T-cell (primary cell): ENCODE measurements at regions not wholly inside any gene's neighbourhood (a gene's known extent, or its start where the extent isn't known, plus 50 kb on each side); places are given as distances from the start of the nearest gene placed in this dataset.

Source experiments
- ATAC-seq, 4 experiments: fragments of 200-7000 bp in 3 of 4; fragments of 150-1000 bp in 1 of 4; cut with Tn5 transposase; replicated peaks in 1 of 4; 1 replicate in 3 of 4; 2 replicates in 1 of 4; pipeline ENCODE4 v1.10.0; 2021; ENCODE audit warnings: moderate library complexity in 3 of 4, mild to moderate bottlenecking in 2 of 4, moderate number of reproducible peaks in 1 of 4
- CTCF ChIA-PET, 2 donors: fragments of 300-600 bp; sonication (Branson Sonifier 250); formaldehyde crosslinking; loops; one replicate each; lab custom pipeline; 2022; ENCODE audit warnings: antibody characterized with exemption in 2 of 2; lab: Charles Lee
- POLR2A ChIA-PET, 2 donors: fragments of 300-600 bp; sonication (Branson Sonifier 250); formaldehyde crosslinking; loops; one replicate each; lab custom pipeline; 2022; ENCODE audit warnings: antibody characterized with exemption in 2 of 2; lab: Charles Lee
- DNase-seq, 35 experiments: peaks; one replicate each; pipeline versions ENCODE4 v3.0.0 to v3.0.0-alpha.2; 2013 to 2023
- H3K27ac ChIP-seq: one replicate; pipeline ENCODE4 v1.5.1; 2013; ENCODE audit warnings: low read length
- H3K27me3 ChIP-seq, 2 experiments: replicated peaks in 1 of 2; 1 replicate in 1 of 2; 2 replicates in 1 of 2; pipeline versions ENCODE4 v1.6.1 to v1.7.0; 2013; ENCODE audit warnings: low read length in 1 of 2, mixed read lengths in 1 of 2; ENCODE audit not compliant: control insufficient read depth in 2 of 2, insufficient read depth in 2 of 2; ENCODE audit errors: extremely low read depth in 1 of 2
- H3K36me3 ChIP-seq, 2 donors: 1 replicate in 1 of 2; 2 replicates in 1 of 2; pipeline versions ENCODE4 v1.6.1 to v1.7.0; 2013; ENCODE audit warnings: low read length in 1 of 2; ENCODE audit not compliant: control insufficient read depth in 2 of 2, insufficient read depth in 1 of 2; ENCODE audit errors: extremely low read depth in 1 of 2
- H3K4me1 ChIP-seq, 2 experiments: 1 replicate in 1 of 2; 2 replicates in 1 of 2; pipeline versions ENCODE4 v1.6.1 to v1.7.0; 2013; ENCODE audit warnings: low read length in 2 of 2, mixed read lengths in 1 of 2; ENCODE audit not compliant: insufficient read depth in 2 of 2, control insufficient read depth in 1 of 2; ENCODE audit errors: extremely low read depth in 1 of 2
- H3K4me3 ChIP-seq, 2 donors: 1 replicate in 1 of 2; 2 replicates in 1 of 2; pipeline versions ENCODE4 v1.5.1 to v1.7.0; 2013; ENCODE audit warnings: mild to moderate bottlenecking in 2 of 2, low read length in 1 of 2, moderate library complexity in 1 of 2; ENCODE audit not compliant: control insufficient read depth in 1 of 2; ENCODE audit errors: extremely low read depth in 1 of 2
- H3K9me3 ChIP-seq: 2 replicates; pipeline ENCODE4 v1.7.0; 2013
- H3K27ac Mint-ChIP-seq, 2 donors: one replicate each; pipeline ENCODE4 v1.8.0; 2020 to 2021; ENCODE audit warnings: mild to moderate bottlenecking in 2 of 2, mixed read lengths in 2 of 2
- H3K27me3 Mint-ChIP-seq, 2 donors: one replicate each; pipeline ENCODE4 v1.8.0; 2021 to 2022; ENCODE audit warnings: mixed read lengths in 2 of 2
- H3K36me3 Mint-ChIP-seq: one replicate; pipeline ENCODE4 v1.8.0; 2021; ENCODE audit warnings: mixed read lengths
- H3K4me1 Mint-ChIP-seq, 3 donors: one replicate each; pipeline ENCODE4 v1.8.0; 2020 to 2022; ENCODE audit warnings: mixed read lengths in 3 of 3, mild to moderate bottlenecking in 1 of 3
- H3K4me3 Mint-ChIP-seq, 3 donors: one replicate each; pipeline ENCODE4 v1.8.0; 2020 to 2022; ENCODE audit warnings: mild to moderate bottlenecking in 3 of 3, mixed read lengths in 3 of 3, moderate library complexity in 3 of 3
- H3K9me3 Mint-ChIP-seq, 3 donors: one replicate each; pipeline ENCODE4 v1.8.0; 2020 to 2022; ENCODE audit warnings: mixed read lengths in 3 of 3
- WGBS: methylation state at CpG from one replicate; pipeline ENCODE4 v1.1.5; 2013; ENCODE audit warnings: missing lambda C conversion rate; ENCODE audit not compliant: insufficient coverage; 5-methylcytosine and 5-hydroxymethylcytosine counted together

DNA sequence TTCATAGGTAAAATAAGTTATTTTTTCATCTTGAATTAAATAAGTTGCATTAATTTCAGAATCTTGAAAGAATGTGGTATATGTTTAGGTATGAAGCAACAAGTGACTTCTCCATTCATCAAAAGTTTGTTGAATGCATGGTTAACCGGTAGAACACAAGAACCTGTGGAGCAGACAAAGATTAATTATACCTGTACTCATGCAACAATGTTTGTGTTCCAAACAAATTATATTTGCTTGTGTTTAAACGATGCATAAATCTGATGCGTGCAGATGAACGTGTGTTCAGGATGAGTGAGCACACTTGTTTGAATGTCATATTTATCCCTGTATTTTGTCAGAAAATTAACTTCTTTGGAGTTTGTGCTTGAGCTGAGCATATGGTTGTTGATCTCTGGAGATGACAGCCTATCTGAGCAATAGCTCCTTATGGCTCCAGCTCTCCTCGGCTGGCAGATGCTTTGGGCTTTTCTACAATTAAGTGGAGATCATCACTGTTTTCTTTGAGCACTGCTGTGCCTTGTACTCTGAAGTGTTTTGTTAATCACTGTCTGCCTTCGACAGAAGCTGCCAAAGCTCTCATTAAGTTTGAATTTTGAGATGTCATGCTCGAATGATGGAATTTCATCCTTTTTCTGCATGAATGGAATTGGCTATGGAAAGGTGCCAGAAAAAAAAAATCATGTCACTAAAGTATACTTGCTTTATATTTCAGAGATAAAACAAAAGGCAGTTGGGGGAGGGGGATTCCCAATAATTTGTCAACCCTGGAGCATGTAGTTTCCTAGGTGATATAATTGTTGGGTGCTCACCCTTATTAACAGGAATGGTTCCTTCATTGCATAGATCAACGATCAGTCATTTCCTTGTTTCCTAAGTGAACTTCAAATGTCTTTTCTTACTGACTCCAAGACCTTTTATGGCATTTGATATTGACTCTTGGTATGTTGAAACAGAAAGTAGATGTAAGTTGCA, 502.5 kb upstream of the ARRDC3 start:
- 20% methylated on average over 1 of the region's 8 CpGs for WGBS
- CTCF ChIA-PET: no interaction called here

DNA sequence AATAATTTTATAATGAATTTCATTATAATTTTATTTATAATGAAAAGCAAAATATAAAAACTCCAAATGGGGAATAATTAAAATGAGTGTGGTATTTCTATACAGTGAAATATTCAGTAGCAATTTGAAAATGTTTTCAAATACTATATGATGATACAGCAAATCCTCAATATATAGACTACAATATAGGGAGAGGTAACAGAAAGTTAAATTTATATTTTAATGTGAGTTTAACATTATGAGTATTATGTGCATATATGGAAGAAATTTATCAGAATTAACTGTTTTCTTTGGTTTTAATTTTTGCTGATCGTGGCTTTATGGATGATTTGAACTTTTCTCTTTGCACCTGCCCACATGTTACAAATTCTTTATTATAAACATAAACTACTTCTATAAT, 500.9 kb upstream of the ARRDC3 start:
- Histone ChIP-seq H3K4me1 (no peaks in the 10 kb centered on the region), H3K27me3 (no peaks in the 10 kb centered on the region), H3K27ac (no peak overlapping the region), H3K36me3 (no peaks in the 10 kb centered on the region), H3K4me3 (no peak overlapping the region), H3K9me3 (no peaks in the 10 kb centered on the region)
- DNase-seq: no peak
- WGBS: no CpG with 5 or more reads among the region's 1 CpG
- no peaks in the 10 kb centered on the region for H3K36me3 Mint-ChIP-seq
- ATAC-seq: no peak
- no peaks in the 10 kb centered on the region for H3K27me3 Mint-ChIP-seq
- no peaks in the 10 kb centered on the region for H3K4me1 Mint-ChIP-seq
- H3K9me3 Mint-ChIP-seq: peaks cover 3 to 15% (median 11%) of the 10 kb centered on the region in 3 donors
- ChIA-PET CTCF (no interaction called here), POLR2A (no interaction called here)
- H3K4me3 Mint-ChIP-seq: no peak overlapping the region
- H3K27ac Mint-ChIP-seq: no peak overlapping the region

More for the DNA sequence above, 502.5 kb upstream of the ARRDC3 start:
- Mint-ChIP-seq H3K27ac (no peak overlapping the region), H3K27me3 (no peaks in the 10 kb centered on the region), H3K4me1 (no peaks in the 10 kb centered on the region), H3K36me3 (no peaks in the 10 kb centered on the region), H3K9me3 (peaks cover 0 to 7% (median 6%) of the 10 kb centered on the region in 3 donors), H3K4me3 (no peak overlapping the region)
- Histone ChIP-seq H3K4me1 (no peaks in the 10 kb centered on the region), H3K27me3 (no peaks in the 10 kb centered on the region), H3K27ac (no peak overlapping the region), H3K36me3 (no peaks in the 10 kb centered on the region), H3K9me3 (no peaks in the 10 kb centered on the region), H3K4me3 (no peak overlapping the region)
- no peak for DNase-seq
- no peak for ATAC-seq
- POLR2A ChIA-PET: no interaction called here

DNA sequence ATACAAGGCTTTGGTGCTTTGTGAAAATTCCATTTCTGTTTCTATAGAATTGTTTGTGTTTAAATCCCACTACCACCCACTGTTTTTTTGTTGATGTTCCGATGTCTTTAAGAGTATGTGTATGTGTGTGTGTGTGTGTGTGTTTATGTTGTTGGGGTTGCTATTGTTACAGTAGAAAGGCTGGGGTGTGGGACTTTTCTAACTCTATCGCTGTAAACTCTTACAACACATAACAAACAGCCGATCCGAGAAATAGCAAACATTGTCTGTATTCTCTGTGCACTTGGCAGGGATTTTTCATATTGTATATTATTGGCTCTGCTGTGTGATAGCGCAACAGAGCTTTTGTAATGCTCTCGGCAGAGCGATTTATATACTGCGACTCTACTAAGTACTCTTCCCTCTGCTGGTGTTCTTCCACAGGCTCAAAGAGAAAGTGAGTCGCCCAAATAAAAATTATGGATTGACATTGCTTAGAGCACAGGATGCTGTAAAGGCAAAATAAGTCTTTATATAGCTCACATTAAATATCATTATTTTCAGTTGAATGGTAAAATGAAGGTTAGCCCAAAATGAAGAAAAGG, 492.2 kb upstream of the ARRDC3 start:
- Mint-ChIP-seq H3K4me1 (no peaks in the 10 kb centered on the region), H3K36me3 (no peaks in the 10 kb centered on the region), H3K27me3 (no peaks in the 10 kb centered on the region), H3K4me3 (no peak overlapping the region), H3K27ac (no peak overlapping the region), H3K9me3 (peaks cover 3 to 10% (median 10%) of the 10 kb centered on the region in 3 donors)
- Histone ChIP-seq H3K27ac (no peak overlapping the region), H3K4me1 (no peaks in the 10 kb centered on the region), H3K9me3 (no peaks in the 10 kb centered on the region), H3K36me3 (no peaks in the 10 kb centered on the region), H3K4me3 (no peak overlapping the region), H3K27me3 (no peaks in the 10 kb centered on the region)
- 100% methylated on average over 2 of the region's 9 CpGs for WGBS
- ChIA-PET POLR2A (no interaction called here), CTCF (no interaction called here)
- no peak for ATAC-seq
- no peak for DNase-seq

- ChIA-PET POLR2A (no interaction called here), CTCF (no interaction called here)
- H3K9me3 ChIP-seq: no peaks in the 10 kb centered on the region
- no peaks in the 10 kb centered on the region for H3K27me3 ChIP-seq
- H3K27me3 Mint-ChIP-seq: no peaks in the 10 kb centered on the region
- no peaks in the 10 kb centered on the region for H3K36me3 ChIP-seq
- H3K4me3 Mint-ChIP-seq: no peak overlapping the region
- H3K4me1 Mint-ChIP-seq: no peaks in the 10 kb centered on the region
- DNase-seq (no peak), ATAC-seq (no peak)
- no peak overlapping the region for H3K27ac ChIP-seq
- no peak overlapping the region for H3K27ac Mint-ChIP-seq
- peaks cover 4 to 12% (median 7%) of the 10 kb centered on the region in 3 donors for H3K9me3 Mint-ChIP-seq
- no peaks in the 10 kb centered on the region for H3K36me3 Mint-ChIP-seq
- no peaks in the 10 kb centered on the region for H3K4me1 ChIP-seq
- H3K4me3 ChIP-seq: no peak overlapping the region
Measured at GRCh38 chr5:91867799-91868198, 484.7 kb upstream of the ARRDC3 start.

- ChIA-PET POLR2A (no interaction called here), CTCF (no interaction called here)
- Histone ChIP-seq H3K27me3 (no peaks in the 10 kb centered on the region), H3K36me3 (no peaks in the 10 kb centered on the region), H3K27ac (no peak overlapping the region), H3K9me3 (no peaks in the 10 kb centered on the region), H3K4me3 (no peak overlapping the region), H3K4me1 (no peaks in the 10 kb centered on the region)
- Mint-ChIP-seq H3K27me3 (no peaks in the 10 kb centered on the region), H3K36me3 (no peaks in the 10 kb centered on the region), H3K27ac (no peak overlapping the region), H3K9me3 (peaks cover 6 to 17% (median 16%) of the 10 kb centered on the region in 3 donors), H3K4me1 (no peaks in the 10 kb centered on the region), H3K4me3 (no peak overlapping the region)
- ATAC-seq (no peak), DNase-seq (no peak)
Measured at GRCh38 chr5:91865915-91866314, 482.8 kb upstream of the ARRDC3 start.

- Mint-ChIP-seq H3K9me3 (peaks cover 6 to 18% (median 17%) of the 10 kb centered on the region in 3 donors), H3K27me3 (no peaks in the 10 kb centered on the region), H3K4me1 (no peaks in the 10 kb centered on the region), H3K27ac (no peak overlapping the region), H3K4me3 (no peak overlapping the region), H3K36me3 (no peaks in the 10 kb centered on the region)
- Histone ChIP-seq H3K27ac (no peak overlapping the region), H3K9me3 (no peaks in the 10 kb centered on the region), H3K4me3 (no peak overlapping the region), H3K4me1 (no peaks in the 10 kb centered on the region), H3K27me3 (no peaks in the 10 kb centered on the region), H3K36me3 (no peaks in the 10 kb centered on the region)
- WGBS: no CpG with 5 or more reads among the region's 1 CpG
- POLR2A ChIA-PET: no interaction called here
- ATAC-seq: no peak
- CTCF ChIA-PET: interaction anchor here in 1 of 2 donors (0.6 kb wide), 1 partner anchor 20 kb away, joined by 3 read pairs; no protein-coding TSS in a partner anchor
- DNase-seq: no peak
Measured at GRCh38 chr5:91864962-91865361, 481.8 kb upstream of the ARRDC3 start.
